ENCODE measurements at regions not wholly inside any gene's neighbourhood (a gene's known extent, or its start where the extent isn't known, plus 50 kb on each side); places are given as distances from the start of the nearest gene placed in this dataset.
"Not testable (repeated sequence)": the region's sequence is repeated elsewhere in the genome, so short reads cannot be mapped to it uniquely, and the experiment has no call there.

DNA sequence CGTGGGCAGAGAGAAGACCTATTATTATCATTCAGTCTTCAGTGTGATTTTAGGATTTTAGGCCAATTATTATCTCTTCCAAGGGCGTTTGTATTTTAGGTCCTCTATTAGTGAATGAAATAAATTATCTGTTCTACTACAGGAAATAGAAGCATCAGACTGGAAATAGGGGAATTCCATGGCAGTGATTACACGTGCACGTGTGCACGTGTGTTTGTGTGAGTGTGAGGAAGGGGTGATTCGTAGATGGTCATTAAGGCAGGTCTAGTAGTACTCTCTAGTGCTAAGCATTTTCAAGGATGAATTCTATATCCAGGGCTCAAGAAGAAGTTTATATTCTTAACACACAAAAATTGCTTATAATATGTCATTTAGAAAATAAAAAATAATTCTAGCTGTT is 623.2 kb downstream of the GATA3 start:
- Histone ChIP-seq H3K9me3 (no peaks in the 10 kb centered on the region), H3K27me3 (no peaks in the 10 kb centered on the region), H3K36me3 (no peaks in the 10 kb centered on the region), H3K4me3 (no peak overlapping the region), H3K4me1 (no peaks in the 10 kb centered on the region), H3K27ac (no peak overlapping the region)
- intact Hi-C loops (cut with DNase I): no loop called here
- no peak for TF ChIP-seq POLR2A (IDR thresholded peaks at IDR 0.05)
- TF ChIP-seq, protein P1, sequence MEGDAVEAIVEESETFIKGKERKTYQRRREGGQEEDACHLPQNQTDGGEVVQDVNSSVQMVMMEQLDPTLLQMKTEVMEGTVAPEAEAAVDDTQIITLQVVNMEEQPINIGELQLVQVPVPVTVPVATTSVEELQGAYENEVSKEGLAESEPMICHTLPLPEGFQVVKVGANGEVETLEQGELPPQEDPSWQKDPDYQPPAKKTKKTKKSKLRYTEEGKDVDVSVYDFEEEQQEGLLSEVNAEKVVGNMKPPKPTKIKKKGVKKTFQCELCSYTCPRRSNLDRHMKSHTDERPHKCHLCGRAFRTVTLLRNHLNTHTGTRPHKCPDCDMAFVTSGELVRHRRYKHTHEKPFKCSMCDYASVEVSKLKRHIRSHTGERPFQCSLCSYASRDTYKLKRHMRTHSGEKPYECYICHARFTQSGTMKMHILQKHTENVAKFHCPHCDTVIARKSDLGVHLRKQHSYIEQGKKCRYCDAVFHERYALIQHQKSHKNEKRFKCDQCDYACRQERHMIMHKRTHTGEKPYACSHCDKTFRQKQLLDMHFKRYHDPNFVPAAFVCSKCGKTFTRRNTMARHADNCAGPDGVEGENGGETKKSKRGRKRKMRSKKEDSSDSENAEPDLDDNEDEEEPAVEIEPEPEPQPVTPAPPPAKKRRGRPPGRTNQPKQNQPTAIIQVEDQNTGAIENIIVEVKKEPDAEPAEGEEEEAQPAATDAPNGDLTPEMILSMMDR (IDR thresholded peaks at IDR 0.05): no peak
- TF ChIP-seq POLR2AphosphoS5 (IDR thresholded peaks at IDR 0.05): no peak
- WGBS, 2 donors: 58 to 72% methylated on average over 6 of the region's 6 CpGs
- DNase-seq: no peak

DNA sequence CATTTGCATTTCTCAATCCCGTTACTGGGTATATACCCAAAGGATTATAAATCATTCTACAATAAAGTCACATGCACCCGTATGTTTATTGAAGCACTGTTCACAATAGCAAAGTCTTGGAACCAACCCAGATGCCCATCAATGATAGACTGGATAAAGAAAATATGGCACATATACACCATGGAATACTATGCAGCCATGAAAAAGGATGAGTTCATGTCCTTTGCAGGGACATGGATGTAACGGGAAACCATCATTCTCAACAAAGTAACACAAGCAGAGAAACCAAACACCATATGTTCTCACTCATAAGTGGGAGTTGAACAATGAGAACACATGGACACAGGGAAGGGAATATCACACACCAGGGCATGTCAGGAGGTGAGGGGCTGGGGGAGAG is 630.4 kb downstream of the GATA3 start:
- DNase-seq; H3K27ac ChIP-seq; H3K4me1 ChIP-seq; H3K27me3 ChIP-seq; intact Hi-C loops (cut with DNase I); H3K4me3 ChIP-seq; H3K36me3 ChIP-seq; H3K9me3 ChIP-seq: not testable (repeated sequence)
- WGBS, 2 donors: 85 to 88% methylated on average over 3 of the region's 3 CpGs

DNA sequence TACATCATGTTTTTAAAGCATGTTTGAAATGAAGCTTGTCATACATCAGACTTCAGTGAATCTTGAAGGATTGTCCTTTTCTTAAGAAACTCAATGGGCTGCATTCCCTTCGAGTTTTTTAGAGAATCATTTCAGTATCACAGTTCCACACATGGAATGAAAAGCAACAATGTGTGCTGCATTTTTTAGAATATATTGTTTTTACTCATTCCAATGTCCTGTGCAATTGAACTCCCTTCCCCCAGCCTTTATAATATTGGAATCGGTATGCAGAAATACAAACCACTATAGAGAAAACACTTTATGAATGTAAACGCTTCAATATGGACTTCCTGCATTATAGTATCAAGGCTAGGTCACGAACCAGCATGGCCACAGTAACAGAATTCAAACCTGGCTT is 634.4 kb downstream of the GATA3 start:
- DNase-seq: no peak
- intact Hi-C loops (cut with DNase I): no loop called here
- Histone ChIP-seq H3K27me3 (no peaks in the 10 kb centered on the region), H3K36me3 (no peaks in the 10 kb centered on the region), H3K27ac (no peak overlapping the region), H3K4me1 (no peaks in the 10 kb centered on the region), H3K4me3 (no peak overlapping the region), H3K9me3 (peaks cover 0 to 4% (median 0%) of the 10 kb centered on the region in 4 donors)
- no peak for TF ChIP-seq EP300 (IDR thresholded peaks at IDR 0.05)
- TF ChIP-seq, protein P1 (IDR thresholded peaks at IDR 0.05): no peak
- no peak for TF ChIP-seq POLR2A (IDR thresholded peaks at IDR 0.05)
- no peak for TF ChIP-seq POLR2AphosphoS5 (IDR thresholded peaks at IDR 0.05)
- 65 to 76% methylated on average over 4 of the region's 4 CpGs for WGBS, 2 donors

DNA sequence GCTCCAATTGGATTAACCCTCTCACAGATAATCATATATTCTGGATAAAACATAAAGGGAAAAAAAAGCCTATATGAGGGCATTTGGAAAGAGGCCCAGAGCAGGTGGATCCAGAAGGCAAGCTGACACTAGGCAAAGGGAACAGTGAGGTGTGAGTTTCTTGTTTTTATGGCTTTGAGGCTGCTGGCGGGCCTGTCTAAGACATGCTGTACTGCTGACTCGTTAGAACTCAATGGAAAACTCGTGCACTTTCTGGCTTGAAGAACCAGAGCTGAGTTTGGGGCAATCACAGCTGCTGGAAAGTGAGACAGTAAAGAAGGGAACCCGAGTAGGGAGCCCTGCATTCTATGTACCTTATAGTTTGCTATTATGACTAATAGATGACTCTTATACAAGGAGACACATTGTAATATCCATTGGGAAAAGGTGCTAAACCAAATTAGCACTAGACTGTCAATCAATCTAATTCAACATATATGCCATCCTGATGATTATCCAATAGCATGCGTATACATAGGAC is 637.1 kb downstream of the GATA3 start:
- intact Hi-C loops (cut with DNase I): no loop called here
- TF ChIP-seq EP300 (IDR thresholded peaks at IDR 0.05) (no peak), POLR2A (IDR thresholded peaks at IDR 0.05) (no peak), POLR2AphosphoS5 (IDR thresholded peaks at IDR 0.05) (no peak)
- TF ChIP-seq, protein P1 (IDR thresholded peaks at IDR 0.05): no peak
- 47 to 73% methylated on average over 5 of the region's 5 CpGs for WGBS, 2 donors
- Histone ChIP-seq H3K27me3 (no peaks in the 10 kb centered on the region), H3K4me3 (no peak overlapping the region), H3K4me1 (no peaks in the 10 kb centered on the region), H3K9me3 (no peaks in the 10 kb centered on the region), H3K27ac (no peak overlapping the region), H3K36me3 (no peaks in the 10 kb centered on the region)
- DNase-seq: no peak

DNA sequence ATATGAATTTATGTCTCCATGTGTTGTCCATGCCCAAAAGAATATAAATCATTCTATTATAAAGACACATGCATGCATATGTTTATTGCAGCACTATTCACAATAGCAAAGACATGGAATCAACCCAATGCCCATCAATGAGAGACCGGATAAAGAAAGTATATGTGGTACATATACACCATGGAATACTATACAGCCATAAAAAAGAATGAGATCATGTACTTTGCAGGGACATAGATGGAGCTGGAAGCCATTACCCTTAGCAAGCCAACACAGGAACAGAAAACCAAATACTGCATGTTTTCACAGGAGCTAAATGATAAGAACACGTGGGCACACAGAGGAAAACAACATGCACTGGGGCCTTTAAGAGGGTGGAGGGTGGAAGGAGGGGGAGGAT is 639.1 kb downstream of the GATA3 start:
- H3K27me3 ChIP-seq; H3K36me3 ChIP-seq; H3K4me1 ChIP-seq; DNase-seq; H3K4me3 ChIP-seq; intact Hi-C loops (cut with DNase I); H3K27ac ChIP-seq; H3K9me3 ChIP-seq: not testable (repeated sequence)
- WGBS, 2 donors: 70 to 82% methylated on average over 2 of the region's 2 CpGs

DNA sequence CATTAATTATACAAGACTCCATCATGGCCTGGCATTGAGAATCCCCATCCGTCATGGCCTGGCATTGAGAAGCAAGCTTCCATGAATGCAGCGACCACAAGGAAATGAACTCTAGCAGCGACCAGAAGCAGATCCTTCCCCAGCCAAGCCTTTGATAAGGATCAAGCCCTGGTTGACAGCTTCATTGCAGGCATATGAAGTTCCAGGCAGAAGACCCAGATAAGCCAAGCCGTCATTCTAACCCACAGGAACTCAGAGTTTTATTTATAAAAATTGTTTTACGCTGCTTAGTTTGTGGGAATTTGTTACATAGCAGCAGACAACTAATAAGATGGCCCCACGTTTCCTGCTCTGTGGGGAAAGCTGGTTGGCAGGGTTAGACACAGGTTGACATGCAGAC is 642.3 kb downstream of the GATA3 start:
- H3K27me3 ChIP-seq: no peaks in the 10 kb centered on the region
- TF ChIP-seq POLR2A (IDR thresholded peaks at IDR 0.05) (no peak), EP300 (IDR thresholded peaks at IDR 0.05) (no peak), POLR2AphosphoS5 (IDR thresholded peaks at IDR 0.05) (no peak)
- TF ChIP-seq, protein P1 (IDR thresholded peaks at IDR 0.05): no peak
- 66 to 71% methylated on average over 6 of the region's 6 CpGs for WGBS, 2 donors
- no peak for DNase-seq
- no peak overlapping the region for H3K4me3 ChIP-seq
- no peak overlapping the region for H3K27ac ChIP-seq
- no peaks in the 10 kb centered on the region for H3K9me3 ChIP-seq
- H3K36me3 ChIP-seq: no peaks in the 10 kb centered on the region
- intact Hi-C loops (cut with DNase I): no loop called here
- H3K4me1 ChIP-seq: no peaks in the 10 kb centered on the region
